Chondrocyte (in vitro differentiated cells): ENCODE measurements at regions not wholly inside any gene's neighbourhood (a gene's known extent, or its start where the extent isn't known, plus 50 kb on each side); places are given as distances from the start of the nearest gene placed in this dataset.

Experiments
- DNase-seq: peaks from one replicate; pipeline ENCODE4 v3.0.0; 2021; ENCODE audit warnings: mixed read lengths, low spot score
- H3K27ac Mint-ChIP-seq: one replicate; pipeline ENCODE4 v1.8.0; 2021; ENCODE audit warnings: mild to moderate bottlenecking, moderate library complexity, mixed read lengths; ENCODE audit not compliant: unreplicated experiment
- H3K27me3 Mint-ChIP-seq: 2 replicates; pipeline ENCODE4 v1.8.0; 2021; ENCODE audit warnings: low read depth, mixed read lengths
- H3K36me3 Mint-ChIP-seq: 2 replicates; pipeline ENCODE4 v1.8.0; 2021; ENCODE audit warnings: low read depth, mixed read lengths
- H3K4me1 Mint-ChIP-seq: 2 replicates; pipeline ENCODE4 v1.8.0; 2021; ENCODE audit warnings: low read depth, mild to moderate bottlenecking, mixed read lengths
- H3K4me3 Mint-ChIP-seq: one replicate; pipeline ENCODE4 v1.8.0; 2021; ENCODE audit warnings: mild to moderate bottlenecking, moderate library complexity, mixed read lengths; ENCODE audit not compliant: unreplicated experiment
- H3K9me3 Mint-ChIP-seq: 2 replicates; pipeline ENCODE4 v1.8.0; 2021; ENCODE audit warnings: low read depth, mixed read lengths
- TF ChIP-seq, protein P1 (sequence below): fragments of 200-600 bp; sonication (generic); IDR thresholded peaks from 2 replicates; pipeline ENCODE4 v1.5.0; 2021; ENCODE audit warnings: antibody characterized with exemption, mild to moderate bottlenecking, moderate library complexity

DNA sequence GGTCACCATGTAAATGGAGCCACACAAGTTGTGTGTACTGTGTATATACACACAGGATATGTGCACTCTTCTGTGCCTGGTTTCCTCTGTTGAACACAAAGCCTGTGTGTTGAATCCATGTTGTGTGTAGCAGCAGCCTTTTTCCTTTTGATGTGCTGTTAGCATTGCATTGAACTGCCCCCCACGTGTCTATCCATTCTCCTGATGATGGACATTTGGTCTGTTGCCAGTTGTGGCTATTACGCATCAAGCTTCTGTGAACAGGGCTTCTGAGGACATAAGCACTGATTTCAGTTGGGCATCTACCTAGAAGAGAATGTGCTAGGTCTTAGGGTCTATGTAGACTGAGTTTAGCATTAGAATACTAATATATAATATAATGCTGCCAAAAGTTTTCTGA lies 77.4 kb downstream of the LSM3 start:
- peaks cover 3% of the 10 kb centered on the region for H3K27me3 Mint-ChIP-seq
- no peaks in the 10 kb centered on the region for H3K4me1 Mint-ChIP-seq
- TF ChIP-seq, protein P1, sequence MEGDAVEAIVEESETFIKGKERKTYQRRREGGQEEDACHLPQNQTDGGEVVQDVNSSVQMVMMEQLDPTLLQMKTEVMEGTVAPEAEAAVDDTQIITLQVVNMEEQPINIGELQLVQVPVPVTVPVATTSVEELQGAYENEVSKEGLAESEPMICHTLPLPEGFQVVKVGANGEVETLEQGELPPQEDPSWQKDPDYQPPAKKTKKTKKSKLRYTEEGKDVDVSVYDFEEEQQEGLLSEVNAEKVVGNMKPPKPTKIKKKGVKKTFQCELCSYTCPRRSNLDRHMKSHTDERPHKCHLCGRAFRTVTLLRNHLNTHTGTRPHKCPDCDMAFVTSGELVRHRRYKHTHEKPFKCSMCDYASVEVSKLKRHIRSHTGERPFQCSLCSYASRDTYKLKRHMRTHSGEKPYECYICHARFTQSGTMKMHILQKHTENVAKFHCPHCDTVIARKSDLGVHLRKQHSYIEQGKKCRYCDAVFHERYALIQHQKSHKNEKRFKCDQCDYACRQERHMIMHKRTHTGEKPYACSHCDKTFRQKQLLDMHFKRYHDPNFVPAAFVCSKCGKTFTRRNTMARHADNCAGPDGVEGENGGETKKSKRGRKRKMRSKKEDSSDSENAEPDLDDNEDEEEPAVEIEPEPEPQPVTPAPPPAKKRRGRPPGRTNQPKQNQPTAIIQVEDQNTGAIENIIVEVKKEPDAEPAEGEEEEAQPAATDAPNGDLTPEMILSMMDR, result no peak
- no peak overlapping the region for H3K27ac Mint-ChIP-seq
- no peak overlapping the region for H3K4me3 Mint-ChIP-seq
- no peaks in the 10 kb centered on the region for H3K36me3 Mint-ChIP-seq
- no peak for DNase-seq
- no peaks in the 10 kb centered on the region for H3K9me3 Mint-ChIP-seq

DNA sequence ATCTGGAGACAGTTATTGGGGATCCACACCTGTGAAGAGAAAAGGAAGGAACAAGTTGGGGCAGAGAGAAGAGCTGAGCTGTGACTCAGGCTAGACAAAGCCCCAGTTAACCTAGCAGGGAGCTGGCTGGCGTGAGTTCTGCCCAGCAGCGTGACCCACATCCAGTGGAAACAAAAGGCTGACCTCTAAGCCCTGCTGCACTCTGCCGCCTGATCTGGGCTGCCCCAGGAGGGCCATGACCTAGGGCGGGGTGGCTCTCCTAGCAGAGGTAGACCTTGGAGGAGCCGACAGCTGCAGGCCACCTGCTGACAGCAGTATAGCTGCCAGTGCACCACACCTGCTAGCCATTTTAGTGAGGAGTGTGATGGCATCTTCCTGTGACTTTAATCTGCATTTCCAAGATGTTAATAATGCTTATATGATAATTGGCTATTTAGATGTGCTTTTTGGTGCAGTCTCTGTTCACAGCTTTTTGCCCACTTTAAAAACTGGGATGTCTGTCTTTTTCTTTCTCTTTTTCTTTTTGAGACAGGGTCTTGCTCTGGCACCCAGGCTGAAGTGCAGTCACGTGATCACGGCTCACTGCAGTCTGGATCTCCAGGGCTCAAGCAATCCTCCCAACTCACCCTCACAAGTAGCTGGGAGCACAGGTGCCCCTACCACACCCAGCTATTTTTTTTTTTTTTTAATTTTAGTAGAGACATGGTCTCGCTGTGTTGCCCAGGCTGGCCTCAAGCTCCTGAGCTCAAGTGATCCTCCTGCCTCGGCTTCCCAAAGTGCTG lies 78.1 kb downstream of the LSM3 start:
- peaks cover 3% of the 10 kb centered on the region for H3K27me3 Mint-ChIP-seq
- no peak overlapping the region for H3K27ac Mint-ChIP-seq

DNA sequence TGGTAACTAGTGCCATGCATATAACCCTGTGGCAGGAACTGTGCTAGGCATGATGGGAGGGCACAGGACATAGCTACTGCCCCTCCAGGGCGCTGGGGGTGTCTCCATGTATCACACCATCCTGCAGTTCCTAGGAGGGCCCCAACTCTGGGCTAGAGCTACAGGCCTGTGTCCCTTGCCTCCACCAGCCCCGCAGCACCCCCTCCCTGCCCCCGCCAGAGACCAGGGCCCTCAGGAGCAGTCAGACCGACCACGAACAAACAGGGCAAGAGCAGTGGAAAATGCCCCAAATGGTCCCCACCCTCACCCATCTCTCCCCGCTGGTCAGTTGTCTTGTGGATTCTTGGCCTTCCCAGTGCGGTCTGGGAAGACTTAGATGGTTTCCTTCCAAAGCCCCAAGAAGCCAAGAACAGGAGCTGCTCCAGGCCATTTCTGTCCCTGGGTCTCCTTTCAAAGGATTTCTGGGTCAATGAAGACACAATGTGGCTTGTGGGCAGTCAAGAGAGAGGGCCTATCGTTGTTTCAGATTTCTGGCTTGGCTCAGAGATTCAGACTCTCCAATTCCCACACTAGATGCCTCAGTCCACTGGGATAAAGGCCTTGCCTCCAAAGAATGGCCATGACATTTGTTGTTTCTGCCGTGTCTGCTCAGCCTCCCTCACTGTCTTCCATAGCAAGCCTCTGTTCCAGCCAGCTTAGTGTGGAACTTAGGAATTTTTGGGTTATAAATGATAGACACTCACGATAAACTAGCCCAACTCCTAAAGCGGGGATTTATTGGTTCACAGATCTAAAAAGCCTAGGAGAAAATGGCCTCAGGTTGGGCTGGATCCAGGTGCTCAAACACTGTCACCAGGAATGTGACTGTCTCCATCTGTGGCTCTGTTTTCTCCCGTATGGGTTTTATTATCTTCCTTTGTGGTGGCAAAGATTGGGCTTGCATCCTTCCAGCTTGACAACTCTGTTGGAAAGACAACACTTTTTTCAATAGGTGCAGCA lies 80.6 kb downstream of the LSM3 start:
- peaks cover 7% of the 10 kb centered on the region for H3K27me3 Mint-ChIP-seq
- TF ChIP-seq, protein P1, result no peak
- no peaks in the 10 kb centered on the region for H3K36me3 Mint-ChIP-seq
- no peak overlapping the region for H3K4me3 Mint-ChIP-seq
- no peak overlapping the region for H3K27ac Mint-ChIP-seq
- H3K9me3 Mint-ChIP-seq, result no peaks in the 10 kb centered on the region
- no peak for DNase-seq
- peaks cover 4% of the 10 kb centered on the region for H3K4me1 Mint-ChIP-seq

More for the DNA sequence above, 78.1 kb downstream of the LSM3 start:
- TF ChIP-seq, protein P1, result no peak
- Mint-ChIP-seq H3K36me3 (no peaks in the 10 kb centered on the region), H3K4me1 (peaks cover 4% of the 10 kb centered on the region), H3K9me3 (no peaks in the 10 kb centered on the region), H3K4me3 (no peak overlapping the region)
- DNase-seq, result no peak

DNA sequence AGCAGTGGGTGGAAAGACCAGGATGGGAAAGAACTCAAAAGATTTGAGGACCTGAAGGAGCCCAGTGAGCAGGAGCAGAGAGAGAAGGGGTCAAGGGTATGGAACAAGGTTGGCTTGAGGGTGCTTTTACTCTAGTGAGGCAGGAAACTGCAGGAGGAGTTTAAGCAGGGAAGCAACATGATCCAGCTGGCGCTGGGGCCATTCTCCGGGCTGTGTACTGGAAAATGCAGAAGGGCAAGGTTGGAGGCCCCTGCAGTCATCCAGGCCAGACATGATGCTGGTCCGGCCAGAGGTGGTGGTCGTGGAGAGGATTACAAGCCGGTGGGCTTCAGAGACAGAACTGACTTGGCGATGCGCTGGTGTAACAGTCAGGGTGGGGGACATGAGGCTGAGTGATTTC lies 81.8 kb downstream of the LSM3 start:
- H3K4me1 Mint-ChIP-seq, result peaks cover 4% of the 10 kb centered on the region
- peaks cover 7% of the 10 kb centered on the region for H3K27me3 Mint-ChIP-seq
- H3K9me3 Mint-ChIP-seq, result no peaks in the 10 kb centered on the region
- no peaks in the 10 kb centered on the region for H3K36me3 Mint-ChIP-seq
- no peak for DNase-seq
- no peak overlapping the region for H3K4me3 Mint-ChIP-seq
- no peak overlapping the region for H3K27ac Mint-ChIP-seq
- TF ChIP-seq, protein P1, result no peak

DNA sequence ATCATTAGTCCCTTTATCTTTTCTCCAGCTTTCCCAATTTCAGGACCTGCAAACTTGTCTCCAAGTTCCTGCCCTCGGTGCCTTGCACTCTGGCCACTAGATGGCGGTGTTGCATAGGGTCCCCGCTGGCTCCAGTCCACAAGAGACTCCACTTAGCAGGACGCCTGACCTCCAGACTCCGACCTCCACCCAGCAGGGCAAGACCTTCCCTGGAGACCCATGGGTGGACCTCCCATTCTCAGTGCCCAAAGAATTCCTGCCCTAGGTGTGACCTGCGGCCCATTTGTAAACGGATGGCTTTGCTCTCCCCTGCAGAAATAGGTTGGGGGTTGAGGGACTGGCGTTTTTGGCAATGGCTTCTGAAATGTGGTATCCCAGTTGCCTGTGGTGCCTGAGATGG lies 82.6 kb downstream of the LSM3 start:
- DNase-seq, result no peak
- peaks cover 7% of the 10 kb centered on the region for H3K27me3 Mint-ChIP-seq
- TF ChIP-seq, protein P1, result peak; percentile 99
- no peaks in the 10 kb centered on the region for H3K9me3 Mint-ChIP-seq
- no peak overlapping the region for H3K4me3 Mint-ChIP-seq
- H3K36me3 Mint-ChIP-seq, result no peaks in the 10 kb centered on the region
- H3K27ac Mint-ChIP-seq, result no peak overlapping the region
- H3K4me1 Mint-ChIP-seq, result peaks cover 7% of the 10 kb centered on the region
